GM08714 (cell line): ENCODE measurements at regions not wholly inside any gene's neighbourhood (a gene's known extent, or its start where the extent isn't known, plus 50 kb on each side); places are given as distances from the start of the nearest gene placed in this dataset.

ENCODE experiments used
- H3K4me3 ChIP-seq: fragments of 200-500 bp; sonication (Bioruptor generic); 2 replicates; pipeline ENCODE4 v1.5.1; 2014; ENCODE audit warnings: mild to moderate bottlenecking, low read length, inconsistent platforms
- ZNF274 ChIP-seq: IDR thresholded peaks from 2 replicates; pipeline ENCODE4 v1.6.1; 2012; ENCODE audit warnings: mild to moderate bottlenecking, low read depth, low read length

DNA sequence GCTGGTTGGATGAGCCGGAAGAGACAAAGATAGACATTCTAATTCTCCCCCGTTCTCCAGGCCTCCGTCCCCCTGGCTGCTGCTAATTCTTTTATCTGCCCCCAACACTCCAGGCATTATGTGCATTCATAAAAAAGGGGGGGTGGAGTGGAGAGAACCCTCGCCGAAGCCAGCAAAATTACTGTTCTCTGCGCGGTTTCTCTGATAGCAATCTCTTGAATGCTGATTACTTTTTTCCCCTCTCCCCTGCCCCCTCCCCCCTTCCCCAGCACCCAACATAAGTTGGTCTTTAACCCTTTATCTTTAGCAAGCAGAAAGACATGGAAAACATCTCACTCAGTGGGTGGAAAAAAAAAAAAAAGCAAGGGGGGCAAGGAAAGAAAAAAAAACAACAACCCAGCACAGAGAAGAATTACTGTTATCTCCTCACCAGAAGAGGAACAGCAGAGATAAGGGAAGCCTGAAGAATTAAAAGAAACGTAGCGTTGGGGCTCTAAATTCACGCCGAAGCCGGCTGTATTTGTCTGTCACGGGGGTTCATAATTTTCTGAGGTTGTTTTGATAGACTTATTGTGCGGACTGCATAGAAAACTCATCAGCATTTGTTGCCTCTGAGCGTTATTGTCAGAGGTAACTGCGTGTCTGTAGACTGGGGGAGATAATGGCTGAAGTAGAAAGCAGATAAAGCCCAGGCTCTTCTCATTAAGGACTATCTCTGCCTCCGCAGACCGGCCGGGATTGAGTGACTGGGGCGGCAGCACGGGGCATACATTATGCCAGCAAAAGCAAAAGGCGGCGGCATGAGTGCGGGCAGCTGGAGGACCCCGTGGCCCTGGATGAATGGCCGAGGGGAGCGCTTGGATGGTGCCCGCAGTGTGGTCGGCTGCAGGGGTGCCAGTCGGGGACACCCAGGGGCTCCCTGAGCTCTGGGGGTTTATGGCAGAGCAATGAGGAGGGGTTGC, 126.9 kb downstream of the MRM1 start:
- no peak overlapping the region for H3K4me3 ChIP-seq

DNA sequence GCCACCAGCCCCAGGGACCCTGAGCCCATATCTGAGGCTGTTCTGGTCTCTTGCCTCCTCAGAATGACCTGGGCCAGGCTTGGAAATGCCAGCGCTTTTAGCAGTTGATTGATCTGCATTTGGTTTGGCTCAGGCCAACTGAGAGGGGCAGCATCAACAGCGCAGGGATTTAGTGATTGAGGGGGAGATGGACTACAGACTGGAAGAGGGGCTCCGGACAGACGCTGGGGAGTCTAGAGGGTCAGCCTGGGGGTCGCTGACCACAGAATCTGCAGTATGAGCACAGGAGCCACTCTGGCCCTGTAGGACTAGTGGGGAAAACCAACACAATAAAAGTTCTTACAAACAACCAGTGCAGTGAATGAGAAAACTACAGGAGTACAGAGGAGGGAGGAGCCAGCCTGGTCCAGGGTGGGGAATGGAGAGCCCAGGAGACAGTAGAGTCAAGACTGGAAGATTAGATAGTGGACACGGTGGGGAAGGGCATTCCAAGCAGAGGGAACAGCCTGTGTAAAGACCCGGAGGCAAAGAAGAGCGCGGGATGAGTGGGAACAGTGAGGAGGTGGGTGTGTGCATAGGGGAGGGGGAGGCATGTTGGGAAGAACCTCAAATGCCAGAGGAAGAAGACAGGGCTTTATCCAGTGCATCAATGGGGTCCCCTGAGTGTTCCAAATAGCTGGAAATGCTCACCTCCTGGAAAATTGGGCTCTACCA, 128.9 kb downstream of the MRM1 start:
- no peak overlapping the region for H3K4me3 ChIP-seq
- TF ChIP-seq ZNF274: no peak

More for the DNA sequence above, 126.9 kb downstream of the MRM1 start:
- TF ChIP-seq ZNF274: no peak

DNA sequence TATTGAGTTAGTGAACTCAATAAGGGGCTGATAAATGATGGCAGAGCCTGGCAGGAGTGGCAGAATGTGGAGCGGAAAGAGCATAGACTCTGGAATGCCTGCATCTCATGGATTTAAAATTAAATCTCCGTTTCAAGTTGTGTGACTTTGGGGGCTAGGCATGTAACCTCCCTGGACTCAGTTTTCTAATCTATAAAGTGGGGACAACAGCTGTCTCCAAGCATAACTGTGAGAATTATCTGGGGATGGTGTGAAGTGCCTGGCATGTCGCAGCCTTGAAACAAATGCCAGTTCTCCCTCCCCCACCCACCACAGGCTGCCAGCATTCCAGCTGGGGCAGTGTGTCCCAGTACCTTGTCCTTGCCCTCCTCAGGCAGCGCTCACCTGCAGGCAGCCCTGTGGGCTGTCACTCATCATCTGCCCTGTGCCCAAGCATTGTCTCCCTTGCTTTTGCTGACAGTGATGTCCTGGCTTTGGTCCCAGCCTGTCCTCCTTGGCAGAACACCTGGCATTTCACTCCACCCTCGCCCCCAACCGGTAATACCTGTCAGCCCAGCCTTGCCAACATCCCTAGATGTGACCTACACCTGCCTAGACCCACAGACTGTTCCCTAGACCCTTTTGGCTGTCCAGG, 129.6 kb downstream of the MRM1 start:
- no peak for TF ChIP-seq ZNF274
- H3K4me3 ChIP-seq: no peak overlapping the region

DNA sequence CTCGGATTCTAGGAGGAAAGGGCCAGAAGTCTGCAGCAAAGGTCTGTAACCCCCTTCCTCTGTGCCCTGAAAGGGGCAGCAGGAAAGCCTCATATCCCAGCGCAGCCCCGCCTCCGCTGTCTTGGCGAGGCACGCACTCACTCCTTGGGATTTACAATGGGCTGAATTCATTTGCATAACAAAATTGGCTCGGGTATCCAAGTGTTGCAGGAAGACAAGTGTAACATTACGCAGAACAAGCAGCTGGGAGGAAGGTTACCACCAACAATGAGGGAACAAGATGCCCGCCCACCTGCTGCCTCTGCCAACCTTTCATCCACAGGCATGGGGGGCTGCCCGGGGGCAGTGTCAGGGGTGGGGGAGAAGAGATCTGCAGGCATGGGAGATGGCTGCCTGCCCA, 130.4 kb downstream of the MRM1 start:
- H3K4me3 ChIP-seq: no peak overlapping the region

DNA sequence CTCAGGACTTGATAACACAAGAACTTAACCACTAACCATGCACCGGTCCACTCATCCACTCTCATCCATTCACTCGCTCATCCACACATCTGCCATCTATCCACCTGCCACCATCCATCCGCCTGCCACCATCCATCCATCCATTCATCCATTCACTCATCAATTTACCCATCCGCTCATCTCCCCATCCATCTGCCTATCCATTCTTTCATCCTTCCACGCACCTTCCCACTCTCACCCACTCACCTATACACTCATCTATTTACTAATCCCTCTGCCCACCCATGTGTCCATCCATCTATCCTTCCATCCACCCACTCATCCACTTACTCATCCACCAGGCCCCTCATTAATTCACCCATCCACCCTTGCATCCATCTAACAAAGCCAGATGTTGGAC, 131.0 kb downstream of the MRM1 start:
- H3K4me3 ChIP-seq: no peak overlapping the region
- no peak for TF ChIP-seq ZNF274

More for the DNA sequence above, 130.4 kb downstream of the MRM1 start:
- TF ChIP-seq ZNF274: no peak

DNA sequence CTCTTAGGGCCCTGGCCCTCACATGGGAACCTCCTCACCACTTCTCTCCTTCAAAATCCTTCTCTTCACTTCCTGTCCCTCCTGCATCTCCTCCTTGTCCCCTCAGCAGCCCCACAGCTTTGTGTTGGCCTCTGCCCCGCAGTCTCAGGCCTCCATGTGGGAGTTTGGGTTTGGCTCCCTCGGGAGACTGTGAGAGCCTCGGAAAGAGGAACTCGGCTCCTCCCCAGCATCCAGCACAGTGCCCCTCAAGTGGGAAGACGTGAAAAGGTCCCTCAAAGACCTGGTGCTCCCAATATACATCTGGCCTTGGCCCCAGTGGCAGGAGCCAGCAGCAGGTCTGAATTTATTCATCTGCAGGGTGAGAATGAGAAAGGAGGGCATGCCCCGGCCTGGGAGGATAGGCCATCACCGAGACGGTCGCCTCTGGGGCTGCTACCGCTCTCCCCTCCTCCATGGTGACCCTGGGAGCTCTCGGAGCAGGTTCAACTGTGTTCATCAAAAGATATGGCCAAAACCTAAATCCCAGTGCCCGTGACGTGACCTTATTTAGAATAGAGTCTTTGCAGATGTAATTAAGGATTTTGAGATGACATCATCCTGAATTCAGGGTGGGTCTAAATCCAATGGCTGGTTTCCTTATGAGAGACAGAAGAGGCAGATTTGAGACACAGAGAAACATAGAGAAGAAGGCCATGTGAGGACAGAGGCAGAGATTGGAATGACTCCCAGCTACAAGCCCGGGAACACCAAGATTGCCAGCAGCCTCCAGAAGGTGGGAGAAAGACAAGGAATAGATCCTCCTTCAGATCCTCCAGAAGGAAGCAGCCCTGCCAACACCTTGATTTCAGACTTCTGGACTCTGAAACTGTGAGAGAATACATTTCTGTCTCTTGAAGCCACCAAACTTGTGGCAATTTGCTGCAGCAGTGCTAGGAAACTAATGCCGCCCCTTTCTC, 135.1 kb downstream of the MRM1 start:
- no peak overlapping the region for H3K4me3 ChIP-seq
- no peak for TF ChIP-seq ZNF274

DNA sequence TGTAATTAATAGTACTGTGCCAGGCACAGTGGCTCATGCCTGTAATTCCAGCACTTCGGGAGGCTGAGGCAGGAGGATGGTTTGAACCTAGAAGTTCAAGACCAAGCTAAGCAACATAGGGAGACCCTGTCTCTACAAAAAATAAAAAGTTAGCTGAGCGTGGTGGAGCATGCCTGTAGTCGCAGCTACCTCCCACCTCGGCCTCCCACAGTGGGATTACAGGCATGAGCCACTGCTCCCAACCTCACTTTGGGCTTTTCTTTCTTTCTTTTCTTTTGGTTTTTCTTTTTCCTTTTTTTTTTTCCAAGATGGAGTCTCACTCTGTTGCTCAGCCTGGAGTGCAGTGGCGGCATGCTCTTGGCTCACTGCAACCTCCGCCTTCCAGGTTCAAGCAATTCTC, 137.8 kb downstream of the MRM1 start:
- no peak overlapping the region for H3K4me3 ChIP-seq
- no peak for TF ChIP-seq ZNF274

DNA sequence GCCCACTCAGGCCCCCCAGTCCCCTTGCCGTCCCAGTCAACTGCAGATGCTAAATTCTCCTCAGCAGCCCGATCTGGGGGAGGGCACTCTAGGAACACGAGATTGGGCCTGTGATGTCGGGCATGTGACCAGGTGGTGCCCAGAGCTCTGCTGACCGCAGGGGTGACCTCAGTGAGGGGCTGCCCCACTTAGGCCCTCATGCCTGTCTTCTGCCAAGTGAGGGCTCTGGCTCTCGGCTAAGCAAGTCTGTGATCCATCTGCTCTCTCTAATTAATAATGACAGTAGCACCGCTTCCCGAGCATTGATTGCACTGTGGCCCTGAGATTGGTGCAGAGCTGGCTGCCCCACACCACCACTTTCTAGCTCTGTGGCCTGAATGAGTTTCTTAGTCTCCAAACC, 138.8 kb downstream of the MRM1 start:
- no peak for TF ChIP-seq ZNF274
- H3K4me3 ChIP-seq: no peak overlapping the region

DNA sequence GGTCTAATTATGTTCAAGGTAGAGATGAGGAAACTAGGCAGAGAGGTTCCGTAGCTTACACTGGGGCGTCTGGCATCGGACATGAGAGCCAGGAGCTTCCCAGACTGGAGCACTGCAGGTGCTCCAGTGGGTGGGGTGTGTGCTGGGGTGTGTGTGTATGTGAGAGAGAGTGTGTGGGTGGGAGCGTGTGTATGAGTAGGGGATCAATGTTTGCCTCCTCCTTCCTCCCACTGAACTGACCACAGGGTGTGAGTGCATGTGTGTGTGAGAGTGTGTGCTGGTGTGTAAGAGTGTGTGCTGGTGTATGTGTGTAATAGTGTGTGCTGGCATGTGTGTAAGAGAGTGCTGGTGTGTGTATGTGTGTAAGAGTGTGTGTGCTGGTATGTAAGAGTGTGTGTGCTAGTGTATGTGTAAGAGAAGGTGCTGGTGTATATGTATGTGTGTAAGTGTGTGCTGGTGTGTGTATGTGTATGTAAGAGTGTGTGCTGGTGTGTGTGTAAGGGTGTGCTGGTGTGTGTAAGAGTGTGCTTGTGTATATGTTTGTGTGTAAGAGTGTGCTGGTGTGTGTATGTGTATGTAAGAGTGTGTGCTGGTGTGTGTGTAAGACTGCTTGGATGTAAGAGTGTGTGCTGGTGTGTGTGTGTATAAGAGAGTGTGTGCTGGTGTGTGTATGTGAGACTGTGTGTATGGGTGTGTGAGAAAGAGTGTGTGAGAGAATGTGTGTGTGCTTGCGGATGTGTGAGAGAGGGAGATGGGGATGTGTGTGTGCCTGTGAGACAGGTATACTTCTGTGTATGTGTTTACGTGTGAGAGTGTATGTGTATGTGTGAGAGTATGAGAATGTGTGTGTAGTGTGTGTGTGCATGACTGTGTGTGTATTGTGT, 139.9 kb downstream of the MRM1 start:
- no peak for TF ChIP-seq ZNF274
- H3K4me3 ChIP-seq: no peak overlapping the region

DNA sequence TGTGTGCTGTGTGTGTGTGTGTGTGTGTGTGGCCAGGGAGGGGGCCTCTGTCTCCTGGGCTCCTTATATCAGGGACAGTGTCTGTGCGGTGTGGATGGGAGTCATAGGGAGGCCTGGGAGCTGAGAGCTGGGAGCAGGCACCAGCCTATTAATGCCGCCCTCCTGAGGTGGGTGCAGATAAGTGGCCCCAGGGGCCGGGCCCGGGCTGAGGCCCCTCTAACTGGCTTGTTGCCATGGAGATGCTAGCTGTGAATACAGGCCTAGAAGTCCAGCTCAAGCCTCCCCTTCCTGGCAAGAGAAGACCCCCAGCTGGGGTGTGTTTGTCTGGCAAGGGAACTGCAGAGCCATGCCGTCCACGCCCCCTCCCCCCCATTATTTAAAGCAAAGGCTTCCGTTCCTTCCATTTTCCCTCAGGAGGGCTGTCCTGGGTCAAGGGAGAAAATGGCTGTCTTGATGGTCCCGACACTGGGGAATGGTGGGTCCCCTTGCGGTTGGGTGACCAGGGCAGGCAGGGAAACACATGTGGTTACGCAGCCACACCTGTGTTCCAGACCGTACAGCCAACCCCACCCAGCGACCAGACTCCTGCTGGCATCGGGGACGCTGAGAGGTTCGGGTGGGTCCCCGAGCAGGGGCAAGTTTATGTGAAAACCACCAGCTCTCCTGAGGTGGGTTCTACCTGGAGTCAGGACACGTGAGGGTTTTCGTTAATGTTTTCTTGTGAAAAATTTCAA, 141.1 kb downstream of the MRM1 start:
- no peak for TF ChIP-seq ZNF274

DNA sequence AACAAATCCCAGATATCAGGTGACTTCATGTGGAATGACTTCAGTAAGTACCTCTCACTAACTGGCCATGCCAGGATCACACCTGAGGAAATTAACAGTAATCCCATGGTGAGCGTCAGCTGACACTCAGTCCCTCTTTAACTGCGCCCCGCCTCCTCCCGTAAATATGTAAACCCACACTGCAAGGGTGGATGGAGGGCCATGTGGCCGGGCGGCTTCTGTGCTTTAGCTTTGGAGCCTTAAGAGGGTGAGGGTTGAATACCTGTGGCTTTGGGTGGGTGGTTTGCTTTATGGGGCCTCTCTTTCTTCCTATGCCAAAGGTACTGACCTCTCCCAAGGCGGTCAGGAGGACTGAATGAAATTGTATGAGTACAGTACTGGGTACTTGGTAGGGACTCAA, 141.7 kb downstream of the MRM1 start:
- no peak for TF ChIP-seq ZNF274

More for the DNA sequence above, 141.1 kb downstream of the MRM1 start:
- no peak overlapping the region for H3K4me3 ChIP-seq

More for the DNA sequence above, 141.7 kb downstream of the MRM1 start:
- no peak overlapping the region for H3K4me3 ChIP-seq
